Endothelial cell of umbilical vein (primary cell): ENCODE measurements at regions not wholly inside any gene's neighbourhood (a gene's known extent, or its start where the extent isn't known, plus 50 kb on each side); places are given as distances from the start of the nearest gene placed in this dataset.

Experiments used
- BruUV-seq: library from RNA; stranded (reverse); fragments of 400-500 nt; replicated peaks from 2 replicates; lab custom pipeline; 2021; lab: Mats Ljungman, UMichigan
- CTCF ChIA-PET: fragments of 300-600, 350-600 bp; sonication (Branson Sonifier 250); formaldehyde crosslinking; loops from one replicate; lab custom pipeline; 2021; ENCODE audit warnings: antibody characterized with exemption, inconsistent platforms; lab: Charles Lee
- POLR2A ChIA-PET: fragments of 300-600, 350-600 bp; sonication (Branson Sonifier 250); formaldehyde crosslinking; loops from one replicate; lab custom pipeline; 2021; ENCODE audit warnings: antibody characterized with exemption, inconsistent platforms; lab: Charles Lee
- DNase-seq: peaks from one replicate; pipeline ENCODE4 v3.0.0-alpha.2; 2011; ENCODE audit warnings: low read depth, low spot score
- FAIRE-seq: peaks from 2 replicates; lab custom pipeline; 2011; peaks lifted over from hg19 to GRCh38; lab: Jason Lieb, UNC
- H2AFZ ChIP-seq: 2 replicates; pipeline ENCODE4 v1.6.0; 2012; ENCODE audit warnings: low read depth, low read length, control low read depth, inconsistent platforms
- H3K27ac ChIP-seq: 2 replicates; pipeline ENCODE4 v1.5.1; 2011; ENCODE audit warnings: low read depth, mild to moderate bottlenecking, control low read depth, low read length, moderate library complexity; ENCODE audit not compliant: insufficient read depth
- H3K27me3 ChIP-seq, 2 experiments: 2 replicates each; pipeline versions ENCODE4 v1.6.0 to v1.6.1; 2011; ENCODE audit warnings: low read length in 2 of 2, mixed read lengths in 1 of 2; ENCODE audit not compliant: control insufficient read depth in 2 of 2, insufficient read depth in 2 of 2
- H3K36me3 ChIP-seq, 2 experiments: 2 replicates in 1 of 2; 3 replicates in 1 of 2; pipeline ENCODE4 v1.5.1; 2011; ENCODE audit warnings: low read length in 2 of 2, mild to moderate bottlenecking in 1 of 2, moderate library complexity in 1 of 2; ENCODE audit not compliant: control insufficient read depth in 2 of 2, insufficient read depth in 2 of 2; ENCODE audit errors: extremely low read depth in 1 of 2
- H3K4me1 ChIP-seq: 3 replicates; pipeline ENCODE4 v1.5.1; 2011; ENCODE audit warnings: mild to moderate bottlenecking, low read length; ENCODE audit not compliant: control insufficient read depth, insufficient read depth; ENCODE audit errors: extremely low read depth
- H3K4me2 ChIP-seq: 2 replicates; pipeline ENCODE4 v1.6.1; 2011; ENCODE audit warnings: low read length, control low read depth, mixed read lengths; ENCODE audit not compliant: insufficient read depth
- H3K4me3 ChIP-seq, 3 experiments: fragments of 200-600 bp in 1 of 3; sonication (generic), shearing (Covaris generic) in 1 of 3; replicated peaks in 1 of 3; 2 replicates each; pipeline ENCODE4 v1.5.1; 2011 to 2016; ENCODE audit warnings: control low read depth in 3 of 3, low read length in 3 of 3, mild to moderate bottlenecking in 2 of 3, inconsistent platforms in 1 of 3, low read depth in 1 of 3, moderate library complexity in 1 of 3; ENCODE audit not compliant: insufficient read depth in 1 of 3
- H3K79me2 ChIP-seq: 2 replicates; pipeline ENCODE4 v1.6.0; 2012; ENCODE audit warnings: low read length, inconsistent platforms; ENCODE audit not compliant: control insufficient read depth, insufficient read depth
- H3K9ac ChIP-seq: replicated peaks from 2 replicates; pipeline ENCODE3; 2011; ENCODE audit warnings: low read length, control low read depth; ENCODE audit not compliant: insufficient read depth; ENCODE audit errors: extremely low read depth
- H3K9me1 ChIP-seq: replicated peaks from 3 replicates; pipeline ENCODE4 v1.6.0; 2011; ENCODE audit warnings: mild to moderate bottlenecking, low read length; ENCODE audit not compliant: control insufficient read depth, insufficient read depth; ENCODE audit errors: extremely low read depth
- H3K9me3 ChIP-seq: replicated peaks from 2 replicates; pipeline ENCODE4 v1.5.1; 2012; ENCODE audit warnings: low read length, inconsistent platforms; ENCODE audit not compliant: control insufficient read depth, insufficient read depth
- H4K20me1 ChIP-seq: replicated peaks from 2 replicates; pipeline ENCODE3; 2011; ENCODE audit warnings: mild to moderate bottlenecking, low read length; ENCODE audit not compliant: control insufficient read depth, insufficient read depth; ENCODE audit errors: extremely low read depth
- CTCF ChIP-seq, 2 donors: IDR thresholded peaks; 1 replicate in 1 of 2; 2 replicates in 1 of 2; pipeline ENCODE4 v1.5.1; 2011; ENCODE audit warnings: low read length in 2 of 2, mild to moderate bottlenecking in 2 of 2, moderate library complexity in 2 of 2, control low read depth in 1 of 2, inconsistent platforms in 1 of 2, low read depth in 1 of 2; ENCODE audit not compliant: insufficient read depth in 1 of 2; ENCODE audit errors: extremely low read depth in 1 of 2
- EZH2 ChIP-seq: IDR thresholded peaks from 2 replicates; pipeline ENCODE4 v1.6.1; 2012; ENCODE audit warnings: borderline replicate concordance, low read depth, mild to moderate bottlenecking, moderate library complexity, low read length, inconsistent platforms; ENCODE audit not compliant: severe bottlenecking
- GATA2 ChIP-seq: IDR thresholded peaks from 2 replicates; pipeline ENCODE4 v1.7.0; 2011; ENCODE audit warnings: low read depth, mild to moderate bottlenecking, moderate library complexity, mixed read lengths, low read length; ENCODE audit not compliant: insufficient read length, insufficient read depth
- JUN ChIP-seq: IDR thresholded peaks from 2 replicates; pipeline ENCODE4 v1.6.1; 2011; ENCODE audit warnings: borderline replicate concordance, low read depth; ENCODE audit not compliant: insufficient read length, insufficient read depth
- MAX ChIP-seq: IDR thresholded peaks from 2 replicates; pipeline ENCODE4 v1.6.1; 2011; ENCODE audit not compliant: insufficient read depth, insufficient read length
- MYC ChIP-seq: IDR thresholded peaks from one replicate; pipeline ENCODE4 v1.6.1; 2011; ENCODE audit warnings: mild to moderate bottlenecking, low read depth, low read length
- POLR2A ChIP-seq: IDR thresholded peaks from 2 replicates; pipeline ENCODE4 v1.6.1; 2012; ENCODE audit warnings: low read depth, mild to moderate bottlenecking, control low read depth, low read length
- POLR2AphosphoS5 ChIP-seq: IDR thresholded peaks from 2 replicates; pipeline ENCODE4 v1.6.1; 2012; ENCODE audit warnings: low read depth, mild to moderate bottlenecking, control low read depth, low read length, moderate library complexity; ENCODE audit not compliant: insufficient read depth
- dilution Hi-C: fragments of 300-500 bp; cut with MboI; formaldehyde crosslinking; loops from one replicate; pipeline ENCODE4 v1.15.0; 2019; ENCODE audit warnings: low sequenced_read_pairs; ENCODE audit not compliant: extremely low pct_ligation_motif_present
- intact Hi-C: fragments of 100-400 bp; cut with micrococcal nuclease; formaldehyde crosslinking; loops from one replicate; pipeline ENCODE4 v1.10.0; 2022

- BruUV-seq, result no TSS peak
- no peak for TF ChIP-seq MAX
- no peak for TF ChIP-seq EZH2
- no peak for TF ChIP-seq CTCF (IDR thresholded peaks at IDR 0.05; ENCODE audit: extremely low read depth in 1 of 2, insufficient read depth in 1 of 2, low read depth in 1 of 2, low read length in 2 of 2)
- TF ChIP-seq JUN, result no peak
These were observed 151.1 kb upstream of the ANKRD55 start for GRCh38 chr5:56384186-56384585.

GRCh38 chr5:56383761-56384160 lies 150.6 kb upstream of the ANKRD55 start:
- Histone ChIP-seq H3K27me3 (peaks cover 3 to 5% of the 10 kb centered on the region in 2 experiments), H3K4me1 (no peaks in the 10 kb centered on the region), H3K9ac (no peak overlapping the region), H3K36me3 (no peaks in the 10 kb centered on the region), H3K9me3 (no peaks in the 10 kb centered on the region), H3K9me1 (no peaks in the 10 kb centered on the region), H3K27ac (no peak overlapping the region), H4K20me1 (no peaks in the 10 kb centered on the region), H3K4me3 (no peak overlapping the region), H3K79me2 (no peaks in the 10 kb centered on the region), H2AFZ (no peak overlapping the region), H3K4me2 (no peak overlapping the region)
- ChIA-PET POLR2A (no interaction called here), CTCF (interaction anchor here (1.2 kb wide), 1 partner anchor 12 kb away, joined by 3 read pairs; no protein-coding TSS in a partner anchor)
- BruUV-seq, result no TSS peak
- TF ChIP-seq MYC (no peak), POLR2AphosphoS5 (no peak), EZH2 (no peak), MAX (no peak), GATA2 (no peak), JUN (no peak), POLR2A (no peak), CTCF (IDR thresholded peaks at IDR 0.05; ENCODE audit: extremely low read depth in 1 of 2, insufficient read depth in 1 of 2, low read depth in 1 of 2, low read length in 2 of 2) (no peak)
- dilution Hi-C loops, result no loop called here
- FAIRE-seq, result no peak
- DNase-seq, result no peak
- intact Hi-C loops, result no loop called here

More at GRCh38 chr5:56384186-56384585, 151.1 kb upstream of the ANKRD55 start:
- Histone ChIP-seq H3K4me2 (no peak overlapping the region), H4K20me1 (no peaks in the 10 kb centered on the region), H3K4me1 (no peaks in the 10 kb centered on the region), H3K27me3 (peaks cover 3 to 5% of the 10 kb centered on the region in 2 experiments), H3K79me2 (no peaks in the 10 kb centered on the region), H3K27ac (no peak overlapping the region), H3K9me1 (no peaks in the 10 kb centered on the region), H3K4me3 (no peak overlapping the region), H3K36me3 (no peaks in the 10 kb centered on the region), H3K9ac (no peak overlapping the region), H2AFZ (no peak overlapping the region), H3K9me3 (no peaks in the 10 kb centered on the region)
- no peak for DNase-seq
- intact Hi-C loops (no loop called here), dilution Hi-C loops (no loop called here)
- no peak for FAIRE-seq
- ChIA-PET POLR2A (no interaction called here), CTCF (interaction anchor here (1.2 kb wide), 1 partner anchor 11 kb away, joined by 3 read pairs; no protein-coding TSS in a partner anchor)
